WTC11 (cell line): ENCODE measurements at regions not wholly inside any gene's neighbourhood (a gene's known extent, or its start where the extent isn't known, plus 50 kb on each side); places are given as distances from the start of the nearest gene placed in this dataset.
"Not testable (repeated sequence)": the region's sequence is repeated elsewhere in the genome, so short reads cannot be mapped to it uniquely, and the experiment has no call there.

Experiments used
- ATAC-seq: fragments of 200-7000 bp; cut with Tn5 transposase; 2 replicates; pipeline ENCODE4 v1.10.0; 2021; ENCODE audit warnings: mild to moderate bottlenecking, moderate library complexity
- CTCF ChIA-PET: fragments of 300-600 bp; sonication (Branson Sonifier 250); formaldehyde crosslinking; loops from one replicate; lab custom pipeline; 2021; ENCODE audit warnings: antibody characterized with exemption; lab: Charles Lee
- POLR2A ChIA-PET: fragments of 350-600 bp; sonication (Branson Sonifier 250); formaldehyde crosslinking; loops from one replicate; lab custom pipeline; 2021; ENCODE audit warnings: antibody characterized with exemption; lab: Charles Lee
- DNase-seq: peaks from one replicate; pipeline ENCODE4 v3.0.0; 2021; ENCODE audit warnings: low spot score
- H3K27ac Mint-ChIP-seq: 2 replicates; pipeline ENCODE4 v1.8.0; 2021; ENCODE audit warnings: mixed read lengths
- H3K27me3 Mint-ChIP-seq: 2 replicates; pipeline ENCODE4 v1.8.0; 2021; ENCODE audit warnings: low read depth, mild to moderate bottlenecking, moderate library complexity, mixed read lengths
- H3K36me3 Mint-ChIP-seq: 2 replicates; pipeline ENCODE4 v1.8.0; 2021; ENCODE audit warnings: mixed read lengths
- H3K4me1 Mint-ChIP-seq: 2 replicates; pipeline ENCODE4 v1.8.0; 2022; ENCODE audit warnings: mixed read lengths
- H3K4me3 Mint-ChIP-seq: 2 replicates; pipeline ENCODE4 v1.8.0; 2021; ENCODE audit warnings: mild to moderate bottlenecking, moderate library complexity, mixed read lengths
- H3K9me3 Mint-ChIP-seq: 2 replicates; pipeline ENCODE4 v1.8.0; 2021; ENCODE audit warnings: mixed read lengths
- AFF4 ChIP-seq: sonication (generic); formaldehyde crosslinking; IDR thresholded peaks from 2 replicates; pipeline ENCODE4 v1.8.1; 2023; ENCODE audit warnings: mild to moderate bottlenecking, missing genetic modification reagents, borderline replicate concordance
- ATF1 ChIP-seq: sonication (generic); formaldehyde crosslinking; IDR thresholded peaks from 2 replicates; pipeline ENCODE4 v1.8.1; 2023; ENCODE audit warnings: mild to moderate bottlenecking, moderate library complexity, missing genetic modification reagents
- CBFB ChIP-seq: sonication (generic); formaldehyde crosslinking; IDR thresholded peaks from 2 replicates; pipeline ENCODE4 v1.8.1; 2022; ENCODE audit warnings: mild to moderate bottlenecking, low read depth, missing genetic modification reagents
- CDX4 ChIP-seq: fragments of 250-450 bp; sonication (Bioruptor Pico); IDR thresholded peaks from 2 replicates; pipeline ENCODE4 v1.9.0; 2021; ENCODE audit warnings: moderate library complexity, mild to moderate bottlenecking, inconsistent platforms, borderline replicate concordance
- ERG ChIP-seq: fragments of 250-450 bp; sonication (Bioruptor Pico); IDR thresholded peaks from 2 replicates; pipeline ENCODE4 v1.8.0; 2021; ENCODE audit warnings: mild to moderate bottlenecking
- FOXP1 ChIP-seq: sonication (generic); formaldehyde crosslinking; IDR thresholded peaks from 2 replicates; pipeline ENCODE4 v1.8.0; 2022; ENCODE audit warnings: missing genetic modification reagents, mild to moderate bottlenecking, moderate library complexity, borderline replicate concordance
- HMGA2 ChIP-seq: fragments of 250-450 bp; sonication (Bioruptor Pico); IDR thresholded peaks from 2 replicates; pipeline ENCODE4 v1.4.0; 2021; ENCODE audit warnings: mild to moderate bottlenecking, moderate library complexity
- JUN ChIP-seq: sonication (generic); formaldehyde crosslinking; IDR thresholded peaks from 2 replicates; pipeline ENCODE4 v1.8.0; 2023; ENCODE audit warnings: mild to moderate bottlenecking, missing genetic modification reagents
- KAT7 ChIP-seq: sonication (generic); formaldehyde crosslinking; IDR thresholded peaks from 2 replicates; pipeline ENCODE4 v1.8.1; 2023; ENCODE audit warnings: missing genetic modification reagents, mild to moderate bottlenecking, borderline replicate concordance
- NFATC4 ChIP-seq: fragments of 250-450 bp; sonication (Bioruptor Pico); IDR thresholded peaks from 2 replicates; pipeline ENCODE4 v1.9.0; 2021; ENCODE audit warnings: mild to moderate bottlenecking
- NR2C2 ChIP-seq: sonication (generic); formaldehyde crosslinking; IDR thresholded peaks from 2 replicates; pipeline ENCODE4 v1.8.0; 2022; ENCODE audit warnings: mild to moderate bottlenecking, missing genetic modification reagents
- SMAD3 ChIP-seq: sonication (generic); formaldehyde crosslinking; IDR thresholded peaks from 2 replicates; pipeline ENCODE4 v1.8.0; 2022; ENCODE audit warnings: missing genetic modification reagents, mild to moderate bottlenecking, borderline replicate concordance
- SMAD4 ChIP-seq: sonication (generic); formaldehyde crosslinking; IDR thresholded peaks from 2 replicates; pipeline ENCODE4 v1.8.0; 2022; ENCODE audit warnings: mild to moderate bottlenecking, missing genetic modification reagents
- STAT6 ChIP-seq: sonication (generic); formaldehyde crosslinking; conservative IDR thresholded peaks from 2 replicates; pipeline ENCODE4 v1.8.1; 2023; ENCODE audit warnings: mild to moderate bottlenecking, low read depth, missing genetic modification reagents, moderate library complexity
- ZBTB43 ChIP-seq: sonication (generic); formaldehyde crosslinking; IDR thresholded peaks from 2 replicates; pipeline ENCODE4 v1.8.1; 2023; ENCODE audit warnings: mild to moderate bottlenecking, missing genetic modification reagents
- ZMAT4 ChIP-seq: fragments of 250-450 bp; sonication (Bioruptor Pico); IDR thresholded peaks from 2 replicates; pipeline ENCODE4 v1.9.0; 2021; ENCODE audit warnings: mild to moderate bottlenecking
- ZNF232 ChIP-seq: sonication (generic); formaldehyde crosslinking; IDR thresholded peaks from 2 replicates; pipeline ENCODE4 v1.8.0; 2022; ENCODE audit warnings: mild to moderate bottlenecking, missing genetic modification reagents
- ZNF423 ChIP-seq: fragments of 250-450 bp; sonication (Bioruptor Pico); IDR thresholded peaks from 2 replicates; pipeline ENCODE4 v2.1.2; 2022; ENCODE audit warnings: mild to moderate bottlenecking, moderate library complexity
- ZNF512 ChIP-seq: sonication (generic); formaldehyde crosslinking; IDR thresholded peaks from 2 replicates; pipeline ENCODE4 v1.8.1; 2022; ENCODE audit warnings: missing genetic modification reagents, borderline replicate concordance

- H3K27ac Mint-ChIP-seq, H3K4me3 Mint-ChIP-seq, H3K27me3 Mint-ChIP-seq, ATAC-seq, H3K9me3 Mint-ChIP-seq, POLR2A ChIA-PET, H3K4me1 Mint-ChIP-seq, DNase-seq, H3K36me3 Mint-ChIP-seq: not testable (repeated sequence)
- CTCF ChIA-PET: interaction anchor here (0.6 kb wide), 1 partner anchor 167 kb away, joined by 3 read pairs; no protein-coding TSS in a partner anchor
These were observed 61.1 kb upstream of the PHF6 start for GRCh38 chrX:134311994-134312393.

- POLR2A ChIA-PET: no interaction called here
- no peak overlapping the region for H3K27ac Mint-ChIP-seq
- CTCF ChIA-PET: no interaction called here
- H3K27me3 Mint-ChIP-seq: no peaks in the 10 kb centered on the region; the same call in 1 of the 2 replicates
- DNase-seq: no peak
- H3K4me3 Mint-ChIP-seq: no peak overlapping the region
- no peaks in the 10 kb centered on the region for H3K36me3 Mint-ChIP-seq
- ATAC-seq: no peak
- peaks cover 6% of the 10 kb centered on the region; the same call in 1 of the 2 replicates for H3K9me3 Mint-ChIP-seq
- H3K4me1 Mint-ChIP-seq: no peaks in the 10 kb centered on the region
- no peak for TF ChIP-seq ERG (CRISPR knock-in tag)
- no peak for TF ChIP-seq ZNF512 (CRISPR knock-in tag)
- TF ChIP-seq NR2C2: no peak
These were observed 59.7 kb upstream of the PHF6 start for GRCh38 chrX:134313418-134313817.

GRCh38 chrX:134315866-134316265 lies 57.2 kb upstream of the PHF6 start:
- Mint-ChIP-seq H3K36me3 (no peaks in the 10 kb centered on the region), H3K9me3 (peaks cover 6% of the 10 kb centered on the region; the same call in 1 of the 2 replicates), H3K4me3 (no peak overlapping the region), H3K27ac (no peak overlapping the region), H3K4me1 (no peaks in the 10 kb centered on the region), H3K27me3 (no peaks in the 10 kb centered on the region; the same call in 1 of the 2 replicates)
- ATAC-seq (no peak), DNase-seq (no peak)
- ChIA-PET POLR2A (no interaction called here), CTCF (no interaction called here)
- TF ChIP-seq CDX4 (CRISPR knock-in tag) (no peak), SMAD4 (no peak), STAT6 (CRISPR knock-in tag) (no peak), AFF4 (CRISPR knock-in tag) (no peak), HMGA2 (no peak), NFATC4 (CRISPR knock-in tag) (no peak), FOXP1 (CRISPR knock-in tag) (no peak), ZNF232 (no peak), JUN (CRISPR knock-in tag) (no peak), ZNF423 (CRISPR knock-in tag) (no peak), ZBTB43 (CRISPR knock-in tag) (no peak), ZMAT4 (CRISPR knock-in tag) (no peak), ATF1 (CRISPR knock-in tag) (no peak), KAT7 (no peak), CBFB (CRISPR knock-in tag) (no peak), SMAD3 (CRISPR knock-in tag) (no peak)
